ENCODE measurements at regions not wholly inside any gene's neighbourhood (a gene's known extent, or its start where the extent isn't known, plus 50 kb on each side); places are given as distances from the start of the nearest gene placed in this dataset.
A peak's percentile ranks its signal among the peaks of the same experiment; 100 is the strongest.

GRCh38 chr11:129652835-129653234 lies 162.8 kb upstream of the TMEM45B start:
- H3K9me1 ChIP-seq (replicated peaks; ENCODE audit: control insufficient read depth, extremely low read depth, insufficient read depth, low read length): no peaks in the 10 kb centered on the region
- no peaks in the 10 kb centered on the region for H3K9me3 ChIP-seq (replicated peaks; ENCODE audit: control insufficient read depth, insufficient read depth, low read length)
- no peak for TF ChIP-seq POLR2AphosphoS5 (IDR thresholded peaks at IDR 0.05; ENCODE audit: insufficient read depth, low read depth, low read length)
- TF ChIP-seq FOS (IDR thresholded peaks at IDR 0.05; ENCODE audit: borderline replicate concordance, insufficient read depth, low read length): peak; percentile 48
- dilution Hi-C loops (cut with MboI; ENCODE audit: extremely low pct_ligation_motif_present, low sequenced_read_pairs) (no loop called here), intact Hi-C loops (cut with micrococcal nuclease) (no loop called here)
- H3K27ac ChIP-seq (ENCODE audit: insufficient read depth, low read depth, low read length): no peak overlapping the region
- FAIRE-seq (peak; percentile 57), DNase-seq (ENCODE audit: low read depth, low spot score) (peak; percentile 79)
- H3K4me2 ChIP-seq (ENCODE audit: insufficient read depth, low read length): peak overlapping the region; percentile 2
- no peak overlapping the region for H3K4me3 ChIP-seq (replicated peaks in 1 of 3; ENCODE audit: insufficient read depth in 1 of 3, low read depth in 1 of 3, low read length in 3 of 3)
- no TSS peak for BruUV-seq (replicated peaks)
- no peak overlapping the region for H3K9ac ChIP-seq (replicated peaks; ENCODE audit: extremely low read depth, insufficient read depth, low read length)
- ChIA-PET CTCF (interaction anchor here (1.1 kb wide), 1 partner anchor 42 kb away, joined by 4 read pairs; no protein-coding TSS in a partner anchor), POLR2A (no interaction called here)
- H3K27me3 ChIP-seq (ENCODE audit: control insufficient read depth in 2 of 2, insufficient read depth in 2 of 2, low read length in 2 of 2): no peaks in the 10 kb centered on the region
- H3K4me1 ChIP-seq (ENCODE audit: control insufficient read depth, extremely low read depth, insufficient read depth, low read length): peaks cover 8% of the 10 kb centered on the region
- H2AFZ ChIP-seq (ENCODE audit: low read depth, low read length): no peak overlapping the region
- H3K79me2 ChIP-seq (ENCODE audit: control insufficient read depth, insufficient read depth, low read length): no peaks in the 10 kb centered on the region
- H4K20me1 ChIP-seq (replicated peaks; ENCODE audit: control insufficient read depth, extremely low read depth, insufficient read depth, low read length): no peaks in the 10 kb centered on the region
- no peaks in the 10 kb centered on the region for H3K36me3 ChIP-seq (ENCODE audit: control insufficient read depth in 2 of 2, extremely low read depth in 1 of 2, insufficient read depth in 2 of 2, low read length in 2 of 2)

DNA sequence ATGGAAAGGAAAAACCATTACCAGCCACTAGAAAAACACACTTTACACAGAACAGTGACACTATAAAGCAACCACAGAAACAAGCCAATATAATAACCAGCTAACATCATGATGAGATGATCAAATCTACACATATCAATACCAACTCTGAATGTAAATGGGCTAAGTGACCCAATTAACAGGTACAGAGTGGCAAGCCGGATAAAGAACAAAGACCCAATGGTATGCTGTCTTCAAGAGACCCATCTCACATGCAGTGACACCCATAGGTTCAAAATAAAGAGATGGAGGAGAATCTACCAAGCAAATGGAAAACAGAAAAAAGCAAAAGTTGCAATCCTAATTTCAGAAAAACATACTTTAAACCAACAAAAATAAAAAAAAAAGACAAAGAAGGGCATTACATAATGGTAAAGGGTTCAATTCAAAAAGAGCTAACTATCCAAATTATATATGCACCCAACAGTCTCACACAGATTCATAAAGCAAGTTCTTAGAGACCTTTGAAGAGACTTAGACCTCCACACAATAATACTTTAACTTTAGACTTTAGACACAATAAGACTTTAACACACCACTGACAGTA lies 160.3 kb upstream of the TMEM45B start:
- Histone ChIP-seq H3K27ac (ENCODE audit: insufficient read depth, low read depth, low read length) (no peak overlapping the region), H3K79me2 (ENCODE audit: control insufficient read depth, insufficient read depth, low read length) (no peaks in the 10 kb centered on the region), H3K9ac (replicated peaks; ENCODE audit: extremely low read depth, insufficient read depth, low read length) (no peak overlapping the region), H3K9me1 (replicated peaks; ENCODE audit: control insufficient read depth, extremely low read depth, insufficient read depth, low read length) (no peaks in the 10 kb centered on the region), H3K4me2 (ENCODE audit: insufficient read depth, low read length) (no peak overlapping the region), H2AFZ (ENCODE audit: low read depth, low read length) (no peak overlapping the region), H3K4me1 (ENCODE audit: control insufficient read depth, extremely low read depth, insufficient read depth, low read length) (peaks cover 8% of the 10 kb centered on the region), H3K27me3 (ENCODE audit: control insufficient read depth in 2 of 2, insufficient read depth in 2 of 2, low read length in 2 of 2) (no peaks in the 10 kb centered on the region), H4K20me1 (replicated peaks; ENCODE audit: control insufficient read depth, extremely low read depth, insufficient read depth, low read length) (no peaks in the 10 kb centered on the region), H3K36me3 (ENCODE audit: control insufficient read depth in 2 of 2, extremely low read depth in 1 of 2, insufficient read depth in 2 of 2, low read length in 2 of 2) (no peaks in the 10 kb centered on the region), H3K4me3 (replicated peaks in 1 of 3; ENCODE audit: insufficient read depth in 1 of 3, low read depth in 1 of 3, low read length in 3 of 3) (no peak overlapping the region), H3K9me3 (replicated peaks; ENCODE audit: control insufficient read depth, insufficient read depth, low read length) (no peaks in the 10 kb centered on the region)
- ChIA-PET POLR2A (no interaction called here), CTCF (no interaction called here)
- no peak for DNase-seq (ENCODE audit: low read depth, low spot score)
- dilution Hi-C loops (cut with MboI; ENCODE audit: extremely low pct_ligation_motif_present, low sequenced_read_pairs): no loop called here
- BruUV-seq (replicated peaks): no TSS peak
- FAIRE-seq: no peak
- TF ChIP-seq, protein P1, sequence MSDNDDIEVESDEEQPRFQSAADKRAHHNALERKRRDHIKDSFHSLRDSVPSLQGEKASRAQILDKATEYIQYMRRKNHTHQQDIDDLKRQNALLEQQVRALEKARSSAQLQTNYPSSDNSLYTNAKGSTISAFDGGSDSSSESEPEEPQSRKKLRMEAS (IDR thresholded peaks at IDR 0.05; ENCODE audit: insufficient read depth, insufficient read length): no peak
- TF ChIP-seq GATA2 (IDR thresholded peaks at IDR 0.05; ENCODE audit: insufficient read depth, insufficient read length, low read depth, low read length) (no peak), MYC (IDR thresholded peaks at IDR 0.05; ENCODE audit: low read depth, low read length) (no peak), FOS (IDR thresholded peaks at IDR 0.05; ENCODE audit: borderline replicate concordance, insufficient read depth, low read length) (no peak), CTCF (IDR thresholded peaks at IDR 0.05; ENCODE audit: extremely low read depth in 1 of 2, insufficient read depth in 1 of 2, low read depth in 1 of 2, low read length in 2 of 2) (no peak), EZH2 (IDR thresholded peaks at IDR 0.05; ENCODE audit: borderline replicate concordance, low read depth, low read length, severe bottlenecking) (no peak), POLR2AphosphoS5 (IDR thresholded peaks at IDR 0.05; ENCODE audit: insufficient read depth, low read depth, low read length) (no peak), JUN (IDR thresholded peaks at IDR 0.05; ENCODE audit: borderline replicate concordance, insufficient read depth, insufficient read length, low read depth) (no peak), POLR2A (IDR thresholded peaks at IDR 0.05; ENCODE audit: low read depth, low read length) (no peak)
- intact Hi-C loops (cut with micrococcal nuclease): no loop called here

Measured in endothelial cell of umbilical vein (primary cell).